ENCODE measurements at regions not wholly inside any gene's neighbourhood (a gene's known extent, or its start where the extent isn't known, plus 50 kb on each side); places are given as distances from the start of the nearest gene placed in this dataset.
"Not testable (repeated sequence)": the region's sequence is repeated elsewhere in the genome, so short reads cannot be mapped to it uniquely, and the experiment has no call there.

DNA sequence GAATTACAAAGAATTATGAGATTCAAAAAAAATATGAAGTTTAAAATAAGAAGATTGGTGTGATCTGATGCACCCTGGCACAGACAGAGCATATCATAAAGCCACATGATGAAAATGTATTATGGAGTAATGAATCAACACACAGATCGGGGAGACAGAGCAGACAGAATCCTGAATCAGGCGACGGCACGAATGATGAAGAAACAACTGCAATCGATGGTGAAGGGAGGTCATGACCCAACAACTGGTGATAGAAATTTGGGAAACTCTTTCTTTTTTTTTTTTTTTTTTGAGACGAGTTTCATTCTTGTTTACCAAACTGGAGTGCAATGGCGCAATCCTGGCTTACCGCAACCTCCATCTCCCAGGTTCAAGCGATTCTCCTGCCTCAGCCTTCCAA is 1054.0 kb downstream of the TYW1 start:
- no peak overlapping the region for H3K27ac Mint-ChIP-seq
- H3K36me3 Mint-ChIP-seq: no peaks in the 10 kb centered on the region
- H3K9me3 Mint-ChIP-seq (ENCODE audit: low read depth): peaks cover 7% of the 10 kb centered on the region
- no peaks in the 10 kb centered on the region for H3K27me3 Mint-ChIP-seq
- DNase-seq (no peak), ATAC-seq (no peak)
- H3K4me3 Mint-ChIP-seq: no peak overlapping the region
- H3K4me1 Mint-ChIP-seq: no peaks in the 10 kb centered on the region
- CTCF ChIA-PET: no interaction called here

DNA sequence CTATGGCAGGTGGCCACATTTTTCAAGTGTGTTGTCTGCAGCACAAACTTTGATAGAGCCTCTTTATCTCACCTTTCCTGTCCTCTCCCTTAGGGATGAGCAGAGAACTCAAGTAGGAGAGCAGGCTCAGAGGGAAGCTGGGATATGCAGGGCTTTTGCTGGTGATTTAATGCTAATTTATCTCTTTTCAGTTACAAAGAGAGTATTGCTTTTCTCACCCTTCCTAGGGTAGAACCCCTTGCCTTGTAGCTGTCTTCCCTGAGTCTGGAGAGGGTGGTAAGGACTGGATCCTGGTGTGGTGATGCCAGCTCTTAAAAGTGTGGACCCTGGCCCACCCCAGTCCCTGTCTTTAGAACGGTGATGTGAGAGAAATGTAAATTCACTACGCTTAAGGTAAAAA is 1061.4 kb downstream of the TYW1 start:
- no peak overlapping the region for H3K27ac Mint-ChIP-seq
- CTCF ChIA-PET: no interaction called here
- H3K4me1 Mint-ChIP-seq: no peaks in the 10 kb centered on the region
- no peak for DNase-seq
- no peaks in the 10 kb centered on the region for H3K27me3 Mint-ChIP-seq
- no peaks in the 10 kb centered on the region for H3K36me3 Mint-ChIP-seq
- H3K4me3 Mint-ChIP-seq: no peak overlapping the region
- peaks cover 21% of the 10 kb centered on the region for H3K9me3 Mint-ChIP-seq (ENCODE audit: low read depth)
- ATAC-seq: no peak

DNA sequence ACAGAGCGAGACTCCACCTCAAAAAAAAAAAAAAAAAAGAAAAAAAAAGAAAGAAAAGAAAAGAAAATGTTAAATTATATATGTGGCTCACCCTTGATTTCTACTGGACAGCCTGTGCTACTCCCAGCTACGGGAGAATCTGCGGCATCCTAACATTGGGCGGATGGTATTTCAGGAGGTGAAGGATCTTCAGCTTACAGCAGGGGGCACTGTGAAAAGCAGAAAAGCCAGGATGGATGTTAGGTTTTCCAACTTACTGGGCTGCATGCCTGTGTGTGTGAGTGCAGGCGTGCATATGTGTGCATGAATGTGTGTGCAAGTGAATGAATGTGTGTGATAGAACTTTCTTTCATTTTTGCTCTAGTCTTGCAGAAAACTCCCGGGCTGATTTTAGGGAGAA is 1066.5 kb downstream of the TYW1 start:
- CTCF ChIA-PET: no interaction called here
- no peaks in the 10 kb centered on the region for H3K36me3 Mint-ChIP-seq
- DNase-seq (no peak), ATAC-seq (no peak)
- no peaks in the 10 kb centered on the region for H3K4me1 Mint-ChIP-seq
- no peak overlapping the region for H3K4me3 Mint-ChIP-seq
- H3K27me3 Mint-ChIP-seq: no peaks in the 10 kb centered on the region
- H3K9me3 Mint-ChIP-seq (ENCODE audit: low read depth): peaks cover 18% of the 10 kb centered on the region
- no peak overlapping the region for H3K27ac Mint-ChIP-seq

DNA sequence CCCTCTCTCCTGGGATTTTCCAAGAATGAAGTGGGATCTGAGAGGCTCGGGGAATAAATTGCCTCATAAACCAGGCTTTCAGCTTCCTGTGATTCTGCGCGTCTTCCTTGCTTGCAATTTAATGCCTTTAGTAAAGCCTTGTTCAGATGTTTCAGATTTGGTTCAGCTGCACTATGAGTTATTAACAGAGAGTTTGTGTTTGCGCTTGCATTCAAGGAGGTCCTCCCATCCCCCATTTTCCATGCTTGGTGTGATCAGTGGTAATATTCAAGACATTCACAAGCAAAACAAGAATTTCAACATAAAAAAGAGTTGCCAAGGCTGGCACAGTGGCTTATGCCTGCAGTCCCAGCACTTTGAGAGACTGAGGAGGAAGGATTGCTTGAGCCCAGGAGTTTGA is 1068.9 kb downstream of the TYW1 start:
- H3K27me3 Mint-ChIP-seq: no peaks in the 10 kb centered on the region
- H3K27ac Mint-ChIP-seq: no peak overlapping the region
- H3K4me1 Mint-ChIP-seq: no peaks in the 10 kb centered on the region
- H3K36me3 Mint-ChIP-seq: no peaks in the 10 kb centered on the region
- no peak for ATAC-seq
- no peak for DNase-seq
- H3K4me3 Mint-ChIP-seq: no peak overlapping the region
- CTCF ChIA-PET: interaction anchor here (0.6 kb wide), 1 partner anchor 14 kb away, joined by 3 read pairs; no protein-coding TSS in a partner anchor
- peaks cover 11% of the 10 kb centered on the region for H3K9me3 Mint-ChIP-seq (ENCODE audit: low read depth)

DNA sequence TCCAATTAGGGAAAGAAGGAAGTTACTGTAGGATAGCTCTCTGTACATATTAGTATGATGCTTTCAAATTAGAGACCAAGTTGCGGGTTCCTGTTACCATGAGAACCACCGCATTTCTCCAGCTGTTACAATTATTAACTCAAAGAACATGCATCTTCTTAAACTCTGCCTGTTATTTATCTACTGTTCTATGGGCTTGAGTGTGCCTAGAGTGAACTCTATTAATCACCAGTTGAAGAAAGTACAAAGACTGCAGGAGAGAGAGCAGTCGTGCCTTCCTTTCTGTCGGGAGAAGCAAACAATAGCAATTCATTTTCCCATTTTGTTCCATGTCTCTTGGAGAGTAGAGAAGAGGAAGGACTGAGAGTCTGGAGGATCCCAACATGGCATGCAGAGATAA is 1071.2 kb downstream of the TYW1 start:
- Mint-ChIP-seq H3K36me3 (no peaks in the 10 kb centered on the region), H3K4me1 (no peaks in the 10 kb centered on the region), H3K27ac (no peak overlapping the region), H3K27me3 (no peaks in the 10 kb centered on the region), H3K4me3 (no peak overlapping the region), H3K9me3 (ENCODE audit: low read depth) (peaks cover 9% of the 10 kb centered on the region)
- CTCF ChIA-PET: no interaction called here
- ATAC-seq (no peak), DNase-seq (no peak)

DNA sequence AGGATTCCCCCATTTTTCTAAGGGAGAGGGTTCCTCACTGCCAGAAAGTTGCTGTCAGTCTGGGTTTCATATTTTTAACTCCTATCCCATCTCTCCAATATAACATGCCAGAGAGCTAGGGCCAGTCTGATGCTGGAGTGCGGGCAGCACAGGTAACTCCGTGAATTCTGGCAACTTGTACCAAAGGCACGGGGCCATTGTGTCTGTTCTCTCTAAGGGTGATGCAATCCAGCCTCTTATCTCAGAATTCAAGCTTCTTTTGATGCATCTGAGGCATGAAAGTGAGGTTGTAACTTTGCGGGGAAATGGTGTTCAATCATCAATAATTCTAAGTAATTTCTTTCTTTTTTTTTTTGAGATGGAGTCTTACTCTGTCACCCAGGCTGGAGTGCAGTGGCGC is 1074.4 kb downstream of the TYW1 start:
- Mint-ChIP-seq H3K9me3 (ENCODE audit: low read depth) (peaks cover 9% of the 10 kb centered on the region), H3K27me3 (no peaks in the 10 kb centered on the region), H3K27ac (no peak overlapping the region), H3K36me3 (no peaks in the 10 kb centered on the region), H3K4me3 (no peak overlapping the region), H3K4me1 (no peaks in the 10 kb centered on the region)
- CTCF ChIA-PET: no interaction called here
- ATAC-seq (no peak), DNase-seq (no peak)

DNA sequence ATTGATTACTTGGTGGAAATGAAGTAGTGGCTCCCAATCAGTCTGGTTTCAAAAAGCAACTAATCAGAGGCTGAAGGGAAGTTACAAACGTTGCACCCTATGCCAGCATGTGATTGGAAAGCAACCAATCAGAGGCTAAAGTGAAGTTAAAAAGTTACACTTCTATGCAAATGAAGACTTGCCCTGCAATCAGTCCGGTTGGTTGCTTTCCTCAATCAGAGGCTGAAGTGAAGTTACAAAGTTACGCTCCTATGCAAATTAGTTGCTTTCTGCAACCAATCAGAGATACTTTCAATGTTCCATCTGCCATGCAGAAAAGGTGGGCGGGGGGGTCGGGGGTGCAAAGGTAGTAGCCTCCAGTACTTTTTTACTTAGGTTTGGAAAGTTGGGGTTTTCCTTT is 1077.1 kb downstream of the TYW1 start:
- peaks cover 10% of the 10 kb centered on the region for H3K9me3 Mint-ChIP-seq (ENCODE audit: low read depth)
- H3K4me1 Mint-ChIP-seq: no peaks in the 10 kb centered on the region
- no peaks in the 10 kb centered on the region for H3K27me3 Mint-ChIP-seq
- no peak overlapping the region for H3K27ac Mint-ChIP-seq
- no peaks in the 10 kb centered on the region for H3K36me3 Mint-ChIP-seq
- CTCF ChIA-PET: no interaction called here
- ATAC-seq (no peak), DNase-seq (no peak)
- H3K4me3 Mint-ChIP-seq: no peak overlapping the region

DNA sequence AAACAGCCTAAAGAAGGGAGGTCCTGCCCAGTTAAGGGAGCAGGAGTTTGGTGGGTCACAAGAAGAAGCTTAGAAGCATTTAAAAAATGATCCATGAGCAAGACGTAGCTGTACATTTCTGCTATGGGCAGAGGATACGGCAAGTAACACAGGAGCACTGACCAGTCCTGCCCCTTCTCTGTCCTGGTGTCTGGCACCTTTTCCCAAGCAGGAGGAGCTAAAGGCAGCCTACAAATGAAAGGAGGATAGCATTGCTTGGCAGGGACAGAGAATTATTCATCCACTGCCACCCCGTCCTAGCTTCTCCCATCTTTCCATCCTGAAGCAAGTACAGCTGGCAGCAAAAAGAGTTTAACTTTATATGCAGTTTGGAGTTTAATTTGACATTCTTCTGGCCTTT is 1077.6 kb downstream of the TYW1 start:
- peaks cover 7% of the 10 kb centered on the region for H3K9me3 Mint-ChIP-seq (ENCODE audit: low read depth)
- no peaks in the 10 kb centered on the region for H3K4me1 Mint-ChIP-seq
- H3K36me3 Mint-ChIP-seq: no peaks in the 10 kb centered on the region
- no peak overlapping the region for H3K27ac Mint-ChIP-seq
- H3K4me3 Mint-ChIP-seq: no peak overlapping the region
- H3K27me3 Mint-ChIP-seq: no peaks in the 10 kb centered on the region
- ATAC-seq (no peak), DNase-seq (no peak)
- CTCF ChIA-PET: no interaction called here

DNA sequence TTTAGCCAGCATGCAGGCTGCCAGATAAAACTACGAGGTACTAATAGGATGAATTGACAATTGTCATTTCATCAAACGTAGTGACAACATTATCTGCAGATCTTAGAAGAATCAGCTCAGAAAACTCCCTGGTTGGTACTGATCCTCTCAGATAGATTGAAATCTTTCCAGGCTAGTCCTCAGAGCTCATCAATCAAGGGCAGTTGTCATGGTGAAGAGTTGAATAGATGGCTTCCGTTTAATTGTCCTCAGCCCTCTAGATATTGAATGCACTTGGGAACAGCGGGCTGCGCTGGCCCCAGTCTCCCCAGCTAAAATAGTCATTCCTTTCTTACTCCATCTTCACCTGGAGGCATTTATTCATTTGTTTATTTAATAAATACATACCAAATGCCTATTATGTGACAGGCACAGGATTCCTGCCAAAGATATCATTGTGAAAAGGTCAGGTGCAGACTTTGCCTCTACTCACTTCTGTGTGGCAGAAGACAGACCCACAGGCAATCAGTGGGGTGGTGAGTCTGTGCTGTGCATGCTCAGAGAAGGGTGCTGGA is 1081.6 kb downstream of the TYW1 start:
- Mint-ChIP-seq H3K9me3 (ENCODE audit: low read depth) (peaks cover 15% of the 10 kb centered on the region), H3K4me1 (no peaks in the 10 kb centered on the region), H3K4me3 (no peak overlapping the region), H3K36me3 (no peaks in the 10 kb centered on the region), H3K27ac (no peak overlapping the region), H3K27me3 (no peaks in the 10 kb centered on the region)
- no peak for ATAC-seq
- CTCF ChIA-PET: no interaction called here
- DNase-seq: no peak

DNA sequence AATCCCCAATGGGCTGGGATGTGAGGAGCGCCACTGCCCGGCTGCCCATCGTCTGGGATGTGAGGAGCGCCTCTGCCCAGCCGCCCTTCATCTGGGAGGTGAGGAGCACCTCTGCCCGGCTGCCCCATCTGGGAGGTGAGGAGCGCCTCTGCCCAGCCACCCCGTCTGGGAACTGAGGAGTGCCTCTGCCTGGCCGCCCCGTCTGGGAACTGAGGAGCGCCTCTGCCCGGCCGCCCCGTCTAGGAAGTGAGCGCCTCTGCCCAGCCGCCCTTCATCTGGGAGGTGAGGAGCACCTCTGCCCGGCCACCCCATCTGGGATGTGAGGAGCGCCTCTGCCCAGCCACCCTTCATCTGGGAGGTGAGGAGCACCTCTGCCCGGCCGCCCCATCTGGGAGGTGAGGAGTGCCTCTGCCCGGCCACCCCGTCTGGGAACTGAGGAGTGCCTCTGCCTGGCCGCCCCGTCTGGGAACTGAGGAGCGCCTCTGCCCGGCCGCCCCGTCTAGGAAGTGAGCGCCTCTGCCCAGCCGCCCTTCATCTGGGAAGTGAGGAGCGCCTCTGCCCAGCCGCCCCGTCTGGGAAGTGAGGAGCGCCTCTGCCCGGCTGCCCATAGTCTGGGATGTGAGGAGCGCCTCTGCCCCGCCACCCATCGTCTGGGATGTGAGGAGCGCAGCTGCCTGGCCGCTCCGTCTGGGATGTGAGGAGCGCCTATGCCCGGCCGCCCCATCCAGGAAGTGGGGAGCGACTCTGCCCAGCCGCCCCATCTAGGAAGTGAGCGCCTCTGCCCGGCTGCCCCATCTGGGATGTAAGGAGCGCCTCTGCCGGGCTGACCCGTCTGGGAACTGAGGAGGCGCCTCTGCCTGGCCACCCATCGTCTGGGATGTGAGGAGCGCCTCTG is 1085.7 kb downstream of the TYW1 start:
- H3K27ac Mint-ChIP-seq, H3K4me3 Mint-ChIP-seq, H3K36me3 Mint-ChIP-seq, H3K27me3 Mint-ChIP-seq, H3K4me1 Mint-ChIP-seq, DNase-seq, ATAC-seq, CTCF ChIA-PET: not testable (repeated sequence)
- H3K9me3 Mint-ChIP-seq (ENCODE audit: low read depth): peaks cover 25% of the 10 kb centered on the region

DNA sequence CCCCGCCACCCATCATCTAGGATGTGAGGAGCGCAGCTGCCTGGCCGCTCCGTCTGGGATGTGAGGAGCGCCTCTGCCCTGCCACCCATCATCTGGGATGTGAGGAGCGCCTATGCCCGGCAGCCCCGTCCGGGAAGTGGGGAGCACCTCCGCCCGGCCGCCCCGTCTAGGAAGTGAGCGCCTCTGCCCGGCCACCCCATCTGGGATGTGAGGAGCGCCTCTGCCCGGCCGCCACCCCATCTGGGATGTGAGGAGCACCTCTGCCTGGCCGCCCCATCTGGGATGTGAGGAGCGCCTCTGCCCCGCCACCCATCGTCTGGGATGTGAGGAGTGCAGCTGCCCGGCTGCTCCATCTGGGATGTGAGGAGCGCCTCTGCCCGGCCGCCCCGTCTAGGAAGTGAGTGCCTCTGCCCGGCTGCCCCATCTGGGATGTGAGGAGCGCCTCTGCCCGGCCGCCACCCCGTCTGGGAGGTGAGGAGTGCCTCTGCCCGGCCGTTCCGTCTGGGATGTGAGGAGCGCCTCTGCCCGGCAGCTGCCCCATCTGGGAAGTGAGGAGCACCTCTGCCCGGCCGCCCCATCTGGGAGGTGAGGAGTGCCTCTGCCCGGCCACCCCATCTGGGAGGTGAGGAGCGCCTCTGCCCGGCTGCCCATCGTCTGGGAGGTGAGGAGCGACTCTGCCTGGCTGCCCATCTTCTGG is 1086.5 kb downstream of the TYW1 start:
- H3K4me1 Mint-ChIP-seq, ATAC-seq, H3K4me3 Mint-ChIP-seq, DNase-seq, H3K27me3 Mint-ChIP-seq, H3K36me3 Mint-ChIP-seq, H3K27ac Mint-ChIP-seq, CTCF ChIA-PET: not testable (repeated sequence)
- H3K9me3 Mint-ChIP-seq (ENCODE audit: low read depth): peaks cover 25% of the 10 kb centered on the region

DNA sequence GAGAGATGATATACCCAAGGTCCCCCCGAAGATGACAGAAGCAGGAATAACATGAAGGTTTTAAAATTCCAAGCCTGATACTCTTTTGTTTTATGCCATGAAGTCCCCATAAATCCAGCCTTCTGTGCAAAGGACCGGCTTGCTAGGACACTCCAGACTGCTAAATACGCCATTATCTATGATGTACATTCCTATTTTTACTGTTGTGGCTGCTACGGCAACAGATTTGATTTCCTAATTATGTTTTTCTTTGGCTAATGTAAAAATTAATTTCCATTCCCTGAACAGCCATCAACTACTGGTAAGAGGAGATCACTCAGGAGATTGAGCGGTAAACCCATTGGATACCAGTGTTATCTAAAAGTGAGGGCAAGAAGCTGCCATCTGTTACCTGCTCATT is 1090.8 kb downstream of the TYW1 start:
- DNase-seq (no peak), ATAC-seq (no peak)
- Mint-ChIP-seq H3K9me3 (ENCODE audit: low read depth) (peaks cover 20% of the 10 kb centered on the region), H3K36me3 (no peaks in the 10 kb centered on the region), H3K27me3 (no peaks in the 10 kb centered on the region), H3K27ac (no peak overlapping the region), H3K4me1 (no peaks in the 10 kb centered on the region), H3K4me3 (no peak overlapping the region)
- CTCF ChIA-PET: no interaction called here

DNA sequence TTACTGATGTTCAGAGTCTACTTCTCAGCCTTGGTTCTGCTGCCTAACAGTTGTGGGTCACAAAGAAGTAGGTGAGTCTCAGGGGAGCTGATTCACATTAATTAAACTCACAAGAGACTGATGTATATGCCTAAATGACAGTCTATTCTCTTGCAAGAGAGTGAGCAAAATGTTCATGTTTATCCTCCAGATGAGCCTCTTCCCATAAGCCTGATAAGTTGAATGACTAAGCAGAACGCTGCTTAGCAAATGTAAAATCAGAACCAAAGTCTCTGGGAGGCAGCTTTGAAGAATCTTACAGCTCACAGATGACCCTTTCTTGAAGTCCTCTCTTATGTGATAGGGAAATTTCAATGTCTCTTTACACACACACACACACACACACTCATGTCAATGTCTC is 1092.2 kb downstream of the TYW1 start:
- H3K9me3 Mint-ChIP-seq (ENCODE audit: low read depth): peaks cover 20% of the 10 kb centered on the region

DNA sequence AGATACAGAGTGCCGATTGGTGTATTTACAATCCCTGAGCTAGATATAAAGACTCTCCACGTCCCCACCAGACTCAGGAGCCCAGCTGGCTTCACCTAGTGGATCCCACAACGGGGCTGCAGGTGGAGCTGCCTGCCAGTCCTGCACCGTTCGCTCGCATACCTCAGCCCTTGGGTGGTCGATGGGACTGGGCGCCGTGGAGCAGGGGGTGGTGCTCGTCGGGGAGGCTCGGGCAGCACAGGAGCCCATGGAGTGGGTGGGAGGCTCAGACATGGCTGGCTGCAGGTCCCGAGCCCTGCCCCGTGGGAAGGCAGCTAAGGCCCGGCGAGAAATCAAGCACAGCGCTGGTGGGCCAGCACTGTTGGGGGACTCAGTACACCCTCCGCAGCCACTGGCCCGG is 1093.6 kb downstream of the TYW1 start:
- peaks cover 14% of the 10 kb centered on the region for H3K9me3 Mint-ChIP-seq (ENCODE audit: low read depth)
- ATAC-seq, H3K27me3 Mint-ChIP-seq, H3K36me3 Mint-ChIP-seq, H3K4me1 Mint-ChIP-seq, DNase-seq, CTCF ChIA-PET, H3K27ac Mint-ChIP-seq, H3K4me3 Mint-ChIP-seq: not testable (repeated sequence)

More for the DNA sequence above, 1092.2 kb downstream of the TYW1 start:
- Mint-ChIP-seq H3K4me3 (no peak overlapping the region), H3K4me1 (no peaks in the 10 kb centered on the region), H3K36me3 (no peaks in the 10 kb centered on the region), H3K27me3 (no peaks in the 10 kb centered on the region), H3K27ac (no peak overlapping the region)
- CTCF ChIA-PET: no interaction called here
- ATAC-seq (no peak), DNase-seq (no peak)
